ENCODE measurements at regions not wholly inside any gene's neighbourhood (a gene's known extent, or its start where the extent isn't known, plus 50 kb on each side); places are given as distances from the start of the nearest gene placed in this dataset.

DNA sequence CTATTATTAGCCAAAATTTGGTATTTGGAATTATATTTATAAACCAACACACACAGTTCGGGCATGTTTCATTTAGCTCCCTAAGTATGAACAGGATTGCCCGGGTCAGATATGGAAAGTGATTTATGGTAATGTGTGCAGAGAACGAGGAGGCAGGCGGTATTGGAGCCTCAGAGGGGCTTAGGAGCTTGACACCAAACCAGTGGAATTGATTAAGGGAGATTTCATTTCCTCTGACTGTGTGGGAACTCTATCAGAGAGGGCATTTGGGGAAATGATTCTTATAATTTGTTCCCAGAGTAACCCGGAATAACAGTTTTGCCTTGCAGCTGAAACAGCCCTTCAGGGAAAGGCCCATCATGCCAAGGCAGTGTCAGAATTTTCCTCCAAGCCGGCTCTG is 115.1 kb upstream of the SPTLC3 start:
- Histone ChIP-seq H3K9me1 (ENCODE audit: control insufficient read depth, extremely low read depth, insufficient read depth, low read length) (no peaks in the 10 kb centered on the region), H3K36me3 (ENCODE audit: control insufficient read depth in 2 of 2, extremely low read depth in 1 of 2, insufficient read depth in 2 of 2, low read length in 2 of 2) (no peaks in the 10 kb centered on the region), H3K27ac (ENCODE audit: control insufficient read depth, insufficient read depth, low read length) (no peak overlapping the region), H3K4me1 (ENCODE audit: control insufficient read depth, extremely low read depth, insufficient read depth, low read length) (no peaks in the 10 kb centered on the region), H3K9ac (ENCODE audit: control insufficient read depth, extremely low read depth, insufficient read depth, low read length) (no peak overlapping the region), H3K4me3 (ENCODE audit: control insufficient read depth in 2 of 3, extremely low read depth in 1 of 3, insufficient read depth in 2 of 3, low read depth in 1 of 3, low read length in 3 of 3) (no peak overlapping the region), H4K20me1 (ENCODE audit: control insufficient read depth, extremely low read depth, insufficient read depth, low read length) (no peaks in the 10 kb centered on the region), H3K9me3 (ENCODE audit: control insufficient read depth, low read depth, low read length) (no peaks in the 10 kb centered on the region), H3K79me2 (ENCODE audit: control insufficient read depth, insufficient read depth, low read length) (no peaks in the 10 kb centered on the region), H3K4me2 (ENCODE audit: control insufficient read depth, extremely low read depth, insufficient read depth, low read depth, low read length) (no peak overlapping the region), H2AFZ (ENCODE audit: control insufficient read depth, low read length) (no peak overlapping the region), H3K27me3 (ENCODE audit: control insufficient read depth, extremely low read depth, insufficient read depth, low read length) (peaks cover 23% of the 10 kb centered on the region)
- FAIRE-seq (no peak), DNase-seq (ENCODE audit: low read depth, low spot score) (no peak)
- TF ChIP-seq, protein P1, sequence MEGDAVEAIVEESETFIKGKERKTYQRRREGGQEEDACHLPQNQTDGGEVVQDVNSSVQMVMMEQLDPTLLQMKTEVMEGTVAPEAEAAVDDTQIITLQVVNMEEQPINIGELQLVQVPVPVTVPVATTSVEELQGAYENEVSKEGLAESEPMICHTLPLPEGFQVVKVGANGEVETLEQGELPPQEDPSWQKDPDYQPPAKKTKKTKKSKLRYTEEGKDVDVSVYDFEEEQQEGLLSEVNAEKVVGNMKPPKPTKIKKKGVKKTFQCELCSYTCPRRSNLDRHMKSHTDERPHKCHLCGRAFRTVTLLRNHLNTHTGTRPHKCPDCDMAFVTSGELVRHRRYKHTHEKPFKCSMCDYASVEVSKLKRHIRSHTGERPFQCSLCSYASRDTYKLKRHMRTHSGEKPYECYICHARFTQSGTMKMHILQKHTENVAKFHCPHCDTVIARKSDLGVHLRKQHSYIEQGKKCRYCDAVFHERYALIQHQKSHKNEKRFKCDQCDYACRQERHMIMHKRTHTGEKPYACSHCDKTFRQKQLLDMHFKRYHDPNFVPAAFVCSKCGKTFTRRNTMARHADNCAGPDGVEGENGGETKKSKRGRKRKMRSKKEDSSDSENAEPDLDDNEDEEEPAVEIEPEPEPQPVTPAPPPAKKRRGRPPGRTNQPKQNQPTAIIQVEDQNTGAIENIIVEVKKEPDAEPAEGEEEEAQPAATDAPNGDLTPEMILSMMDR (optimal IDR thresholded peaks at IDR 0.05 in 1 of 3, IDR thresholded peaks at IDR 0.05 in 1 of 3, conservative IDR thresholded peaks at IDR 0.05 in 1 of 3; ENCODE audit: extremely low read depth in 1 of 3, insufficient read depth in 2 of 3, low read length in 3 of 3) = no peak
- TF ChIP-seq EZH2 (IDR thresholded peaks at IDR 0.05; ENCODE audit: low read length) = no peak
- dilution Hi-C loops (cut with MboI; ENCODE audit: extremely low pct_ligation_motif_present, low sequenced_read_pairs) = no loop called here

DNA sequence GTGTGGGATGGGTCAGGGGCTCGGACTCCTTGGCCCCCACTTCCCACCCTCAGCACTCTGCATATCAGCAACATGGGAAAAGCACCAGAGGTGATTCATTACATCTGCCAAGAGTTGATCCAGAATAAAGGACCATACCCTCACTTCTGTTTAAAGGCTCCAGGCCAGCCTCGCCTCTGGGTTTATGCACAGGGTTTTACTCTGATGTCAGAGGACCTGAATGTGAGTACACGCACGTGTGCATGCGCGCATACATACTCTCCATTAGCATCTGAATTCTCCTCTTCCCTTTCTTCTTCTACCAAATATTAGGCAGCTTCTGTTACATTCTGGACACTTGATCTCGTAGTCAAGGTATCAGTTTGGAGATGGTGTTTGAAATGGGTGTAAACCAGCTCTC is 114.7 kb upstream of the SPTLC3 start:
- dilution Hi-C loops (cut with MboI; ENCODE audit: extremely low pct_ligation_motif_present, low sequenced_read_pairs) = no loop called here
- no peaks in the 10 kb centered on the region for H3K79me2 ChIP-seq (ENCODE audit: control insufficient read depth, insufficient read depth, low read length)
- DNase-seq (ENCODE audit: low read depth, low spot score) = no peak
- H3K36me3 ChIP-seq (ENCODE audit: control insufficient read depth in 2 of 2, extremely low read depth in 1 of 2, insufficient read depth in 2 of 2, low read length in 2 of 2) = no peaks in the 10 kb centered on the region
- no peak overlapping the region for H3K27ac ChIP-seq (ENCODE audit: control insufficient read depth, insufficient read depth, low read length)
- no peaks in the 10 kb centered on the region for H3K9me3 ChIP-seq (ENCODE audit: control insufficient read depth, low read depth, low read length)
- H3K4me1 ChIP-seq (ENCODE audit: control insufficient read depth, extremely low read depth, insufficient read depth, low read length) = no peaks in the 10 kb centered on the region
- H4K20me1 ChIP-seq (ENCODE audit: control insufficient read depth, extremely low read depth, insufficient read depth, low read length) = no peaks in the 10 kb centered on the region
- H3K9ac ChIP-seq (ENCODE audit: control insufficient read depth, extremely low read depth, insufficient read depth, low read length) = no peak overlapping the region
- TF ChIP-seq, protein P1 (optimal IDR thresholded peaks at IDR 0.05 in 1 of 3, IDR thresholded peaks at IDR 0.05 in 1 of 3, conservative IDR thresholded peaks at IDR 0.05 in 1 of 3; ENCODE audit: extremely low read depth in 1 of 3, insufficient read depth in 2 of 3, low read length in 3 of 3) = no peak
- no peak for TF ChIP-seq EZH2 (IDR thresholded peaks at IDR 0.05; ENCODE audit: low read length)
- H3K27me3 ChIP-seq (ENCODE audit: control insufficient read depth, extremely low read depth, insufficient read depth, low read length) = peaks cover 23% of the 10 kb centered on the region
- H3K9me1 ChIP-seq (ENCODE audit: control insufficient read depth, extremely low read depth, insufficient read depth, low read length) = no peaks in the 10 kb centered on the region
- FAIRE-seq = no peak
- no peak overlapping the region for H3K4me3 ChIP-seq (ENCODE audit: control insufficient read depth in 2 of 3, extremely low read depth in 1 of 3, insufficient read depth in 2 of 3, low read depth in 1 of 3, low read length in 3 of 3)
- no peak overlapping the region for H2AFZ ChIP-seq (ENCODE audit: control insufficient read depth, low read length)
- H3K4me2 ChIP-seq (ENCODE audit: control insufficient read depth, extremely low read depth, insufficient read depth, low read depth, low read length) = no peak overlapping the region
